PC-9 (cell line): ENCODE measurements at regions not wholly inside any gene's neighbourhood (a gene's known extent, or its start where the extent isn't known, plus 50 kb on each side); places are given as distances from the start of the nearest gene placed in this dataset.

ENCODE experiments used
- BruUV-seq: library from RNA; stranded (reverse); fragments of 400-500 nt; replicated peaks from 2 replicates; lab custom pipeline; 2021; lab: Mats Ljungman, UMichigan
- CTCF ChIA-PET: fragments of 300-600 bp; sonication (Branson Sonifier 250); formaldehyde crosslinking; loops from one replicate; lab custom pipeline; 2022; ENCODE audit warnings: antibody characterized with exemption; lab: Charles Lee
- POLR2A ChIA-PET: fragments of 300-600 bp; sonication (Branson Sonifier 250); formaldehyde crosslinking; loops from one replicate; lab custom pipeline; 2022; ENCODE audit warnings: antibody characterized with exemption; ENCODE audit not compliant: unreplicated experiment; lab: Charles Lee
- DNase-seq, 2 experiments: peaks; one replicate each; pipeline versions ENCODE4 v3.0.0 to v3.0.0-alpha.2; 2015 to 2022; ENCODE audit warnings: mixed read lengths in 1 of 2
- H2AFZ ChIP-seq: fragments of 200-600 bp; sonication (generic); 2 replicates; pipeline ENCODE4 v1.8.1; 2017; ENCODE audit warnings: antibody characterized with exemption
- H3F3A ChIP-seq: fragments of 200-600 bp; sonication (generic); 2 replicates; pipeline ENCODE4 v1.8.1; 2017; ENCODE audit warnings: antibody characterized with exemption, mild to moderate bottlenecking, low read depth; ENCODE audit not compliant: insufficient read depth
- H3K27ac ChIP-seq: fragments of 200-600 bp; sonication (generic); 2 replicates; pipeline ENCODE4 v1.6.1; 2016; ENCODE audit warnings: mixed run types
- H3K27me3 ChIP-seq: fragments of 200-600 bp; sonication (generic); 2 replicates; pipeline ENCODE4 v1.6.1; 2016; ENCODE audit warnings: low read depth, mixed run types; ENCODE audit not compliant: insufficient read depth
- H3K36me3 ChIP-seq: fragments of 200-600 bp; sonication (generic); 2 replicates; pipeline ENCODE4 v1.6.1; 2016; ENCODE audit warnings: low read depth, mixed run types
- H3K4me1 ChIP-seq: fragments of 200-600 bp; sonication (generic); replicated peaks from 2 replicates; pipeline ENCODE4 v1.6.1; 2016; ENCODE audit warnings: mixed run types; ENCODE audit not compliant: insufficient read depth
- H3K4me2 ChIP-seq: fragments of 200-600 bp; sonication (generic); 2 replicates; pipeline ENCODE4 v1.6.1; 2017; ENCODE audit warnings: mixed run types
- H3K4me3 ChIP-seq: fragments of 200-600 bp; sonication (generic); 2 replicates; pipeline ENCODE4 v1.6.1; 2016; ENCODE audit warnings: mixed run types
- H3K79me2 ChIP-seq: fragments of 200-600 bp; sonication (generic); 2 replicates; pipeline ENCODE4 v1.6.1; 2017; ENCODE audit warnings: low read depth, mixed run types
- H3K9me2 ChIP-seq: fragments of 200-600 bp; sonication (generic); 2 replicates; pipeline ENCODE4 v1.8.1; 2017; ENCODE audit warnings: mild to moderate bottlenecking; ENCODE audit not compliant: insufficient read depth
- H3K9me3 ChIP-seq: fragments of 200-600 bp; sonication (generic); 2 replicates; pipeline ENCODE4 v1.8.1; 2016; ENCODE audit warnings: low read depth; ENCODE audit not compliant: insufficient read depth
- H4K20me1 ChIP-seq: fragments of 200-600 bp; sonication (generic); 2 replicates; pipeline ENCODE4 v1.8.1; 2017; ENCODE audit not compliant: insufficient read depth
- EZH2 ChIP-seq: fragments of 200-600 bp; sonication (generic); IDR thresholded peaks from 2 replicates; pipeline ENCODE4 v1.8.0; 2017; ENCODE audit warnings: antibody characterized with exemption, low read depth
- intact Hi-C: fragments of 100-400 bp; cut with micrococcal nuclease; formaldehyde crosslinking; loops from one replicate; pipeline ENCODE4 v1.10.0; 2022; ENCODE audit not compliant: unreplicated experiment
- TF ChIP-seq, protein P1 (sequence below): fragments of 200-600 bp; sonication (generic); conservative IDR thresholded peaks from 2 replicates; pipeline ENCODE4 v1.6.1; 2017; ENCODE audit warnings: mixed run types, antibody characterized with exemption, mild to moderate bottlenecking, moderate library complexity

DNA sequence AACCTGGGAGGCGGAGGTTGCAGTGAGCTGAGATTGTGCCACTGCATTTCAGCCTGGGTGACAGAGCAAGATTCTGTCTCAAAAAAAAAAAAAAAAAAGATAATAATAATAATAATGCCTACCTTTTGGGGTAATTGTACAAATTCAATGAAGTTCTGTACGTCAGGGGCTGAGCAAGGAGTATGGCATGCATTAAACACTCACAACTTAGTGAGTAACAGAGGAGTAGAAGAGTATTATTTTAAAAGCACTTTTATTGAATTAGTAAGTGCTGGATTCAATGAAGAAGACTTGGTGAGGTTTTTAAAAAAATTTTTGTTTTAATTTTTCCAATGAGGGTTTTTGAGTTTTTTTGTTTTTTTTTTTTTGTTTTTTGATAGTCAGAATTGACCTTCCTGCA, 783.6 kb upstream of the TBX3 start:
- Histone ChIP-seq H3K4me3 (no peak overlapping the region), H3K27me3 (no peaks in the 10 kb centered on the region), H3K9me3 (no peaks in the 10 kb centered on the region), H3K79me2 (no peaks in the 10 kb centered on the region), H3K27ac (no peak overlapping the region), H3F3A (no peaks in the 10 kb centered on the region), H3K36me3 (no peaks in the 10 kb centered on the region), H4K20me1 (no peaks in the 10 kb centered on the region), H3K9me2 (no peaks in the 10 kb centered on the region), H3K4me1 (no peaks in the 10 kb centered on the region), H2AFZ (no peak overlapping the region), H3K4me2 (peak overlapping the region; percentile 39; the same call in 1 of the 2 replicates)
- CTCF ChIA-PET = no interaction called here
- no peak for TF ChIP-seq EZH2
- TF ChIP-seq, protein P1, sequence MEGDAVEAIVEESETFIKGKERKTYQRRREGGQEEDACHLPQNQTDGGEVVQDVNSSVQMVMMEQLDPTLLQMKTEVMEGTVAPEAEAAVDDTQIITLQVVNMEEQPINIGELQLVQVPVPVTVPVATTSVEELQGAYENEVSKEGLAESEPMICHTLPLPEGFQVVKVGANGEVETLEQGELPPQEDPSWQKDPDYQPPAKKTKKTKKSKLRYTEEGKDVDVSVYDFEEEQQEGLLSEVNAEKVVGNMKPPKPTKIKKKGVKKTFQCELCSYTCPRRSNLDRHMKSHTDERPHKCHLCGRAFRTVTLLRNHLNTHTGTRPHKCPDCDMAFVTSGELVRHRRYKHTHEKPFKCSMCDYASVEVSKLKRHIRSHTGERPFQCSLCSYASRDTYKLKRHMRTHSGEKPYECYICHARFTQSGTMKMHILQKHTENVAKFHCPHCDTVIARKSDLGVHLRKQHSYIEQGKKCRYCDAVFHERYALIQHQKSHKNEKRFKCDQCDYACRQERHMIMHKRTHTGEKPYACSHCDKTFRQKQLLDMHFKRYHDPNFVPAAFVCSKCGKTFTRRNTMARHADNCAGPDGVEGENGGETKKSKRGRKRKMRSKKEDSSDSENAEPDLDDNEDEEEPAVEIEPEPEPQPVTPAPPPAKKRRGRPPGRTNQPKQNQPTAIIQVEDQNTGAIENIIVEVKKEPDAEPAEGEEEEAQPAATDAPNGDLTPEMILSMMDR = no peak
- BruUV-seq = no TSS peak
- POLR2A ChIA-PET = no interaction called here
- intact Hi-C loops = no loop called here
- DNase-seq = no peak

DNA sequence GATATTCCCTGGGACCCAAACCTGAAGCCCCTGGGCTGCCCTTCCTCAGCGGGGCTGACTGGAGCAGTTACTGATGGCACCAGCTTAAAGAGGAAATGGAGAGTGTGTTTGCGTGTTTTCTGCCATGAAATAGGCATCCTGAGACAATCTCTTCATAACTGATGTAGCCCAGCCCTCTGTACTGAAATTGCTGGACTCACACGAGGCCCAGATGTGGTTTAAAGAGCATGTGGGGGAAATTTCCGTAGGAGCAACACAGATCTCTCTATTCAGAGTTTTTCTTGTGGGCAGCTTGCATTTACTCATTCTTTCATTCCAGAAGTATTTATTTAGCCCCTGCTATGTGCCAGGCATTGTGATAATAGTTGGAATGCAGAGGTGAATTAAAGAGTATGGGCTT, 782.1 kb upstream of the TBX3 start:
- no TSS peak for BruUV-seq
- TF ChIP-seq, protein P1 = no peak
- TF ChIP-seq EZH2 = no peak

DNA sequence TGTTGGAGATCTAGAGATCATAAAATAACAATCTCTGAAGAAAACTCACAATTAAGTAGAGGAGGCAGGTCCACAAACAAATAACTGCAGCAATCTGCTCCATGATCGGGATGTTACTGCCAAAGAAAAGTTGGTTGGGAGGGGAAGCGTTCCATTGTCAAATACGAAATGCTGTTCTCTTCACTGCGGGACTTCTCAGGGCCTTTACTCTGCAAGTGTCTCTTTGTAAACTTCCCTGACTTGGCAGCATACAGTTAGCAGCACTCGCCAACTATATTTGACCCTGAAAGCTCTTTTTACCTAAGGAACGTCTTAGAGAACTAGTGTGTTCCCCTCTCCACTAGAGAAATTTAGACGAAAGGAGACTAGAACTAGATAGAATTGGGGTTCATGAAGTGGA, 780.7 kb upstream of the TBX3 start:
- H3K79me2 ChIP-seq = no peaks in the 10 kb centered on the region
- H3K4me3 ChIP-seq = no peak overlapping the region
- H3K27ac ChIP-seq = no peak overlapping the region
- POLR2A ChIA-PET = no interaction called here
- H3K36me3 ChIP-seq = no peaks in the 10 kb centered on the region
- CTCF ChIA-PET = no interaction called here
- H3K9me2 ChIP-seq = no peaks in the 10 kb centered on the region
- intact Hi-C loops = no loop called here
- TF ChIP-seq, protein P1 = no peak
- TF ChIP-seq EZH2 = no peak
- no peaks in the 10 kb centered on the region for H3K9me3 ChIP-seq
- H3K27me3 ChIP-seq = no peaks in the 10 kb centered on the region
- no peak overlapping the region for H3K4me2 ChIP-seq
- no peak overlapping the region for H2AFZ ChIP-seq
- no peaks in the 10 kb centered on the region for H3K4me1 ChIP-seq
- H3F3A ChIP-seq = no peaks in the 10 kb centered on the region
- no peaks in the 10 kb centered on the region for H4K20me1 ChIP-seq
- DNase-seq = no peak
- no TSS peak for BruUV-seq

More for the DNA sequence above, 782.1 kb upstream of the TBX3 start:
- no peak overlapping the region for H3K4me3 ChIP-seq
- no peaks in the 10 kb centered on the region for H4K20me1 ChIP-seq
- ChIA-PET POLR2A (no interaction called here), CTCF (no interaction called here)
- no peaks in the 10 kb centered on the region for H3K4me1 ChIP-seq
- no peak overlapping the region for H2AFZ ChIP-seq
- H3K27me3 ChIP-seq = no peaks in the 10 kb centered on the region
- no peak overlapping the region for H3K27ac ChIP-seq
- no peak for DNase-seq
- no peak overlapping the region for H3K4me2 ChIP-seq
- no peaks in the 10 kb centered on the region for H3F3A ChIP-seq
- H3K36me3 ChIP-seq = no peaks in the 10 kb centered on the region
- no peaks in the 10 kb centered on the region for H3K9me2 ChIP-seq
- intact Hi-C loops = no loop called here
- no peaks in the 10 kb centered on the region for H3K79me2 ChIP-seq
- H3K9me3 ChIP-seq = no peaks in the 10 kb centered on the region
